Occipital lobe (tissue), 1 donor: ENCODE measurements at regions not wholly inside any gene's neighbourhood (a gene's known extent, or its start where the extent isn't known, plus 50 kb on each side); places are given as distances from the start of the nearest gene placed in this dataset.

Experiments used
- DNase-seq: peaks from one replicate; lab custom pipeline; 2025; lab: John Stamatoyannopoulos, UW

- no peak for DNase-seq
These were observed 643.8 kb upstream of the GALNTL6 start for GRCh38 chr4:171169396-171169795.

GRCh38 chr4:171162478-171162877 is 650.7 kb upstream of the GALNTL6 start:
- no peak for DNase-seq

- DNase-seq = no peak
These were observed 655.6 kb upstream of the GALNTL6 start for GRCh38 chr4:171157462-171158082.

DNA sequence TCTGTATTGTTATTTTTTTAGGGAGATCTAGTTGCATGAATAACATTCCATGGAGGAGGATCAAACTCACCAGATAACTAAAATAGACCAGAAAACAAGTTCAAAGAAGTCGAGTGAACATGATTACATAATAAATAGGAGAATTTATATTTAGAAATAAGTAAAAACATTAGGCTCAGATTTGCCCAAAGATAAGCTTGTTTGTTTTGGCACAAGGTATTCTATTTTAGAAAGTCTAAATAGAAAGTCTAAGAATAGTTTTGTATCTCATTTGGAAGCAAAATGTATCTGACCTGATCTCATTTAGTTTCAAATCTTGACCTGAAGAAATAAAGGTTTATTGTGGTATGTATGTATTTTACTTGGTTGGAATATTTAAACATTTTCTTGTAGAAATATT is 670.6 kb upstream of the GALNTL6 start:
- no peak for DNase-seq

- no peak for DNase-seq
These were observed 671.2 kb upstream of the GALNTL6 start for GRCh38 chr4:171142045-171142444.

DNA sequence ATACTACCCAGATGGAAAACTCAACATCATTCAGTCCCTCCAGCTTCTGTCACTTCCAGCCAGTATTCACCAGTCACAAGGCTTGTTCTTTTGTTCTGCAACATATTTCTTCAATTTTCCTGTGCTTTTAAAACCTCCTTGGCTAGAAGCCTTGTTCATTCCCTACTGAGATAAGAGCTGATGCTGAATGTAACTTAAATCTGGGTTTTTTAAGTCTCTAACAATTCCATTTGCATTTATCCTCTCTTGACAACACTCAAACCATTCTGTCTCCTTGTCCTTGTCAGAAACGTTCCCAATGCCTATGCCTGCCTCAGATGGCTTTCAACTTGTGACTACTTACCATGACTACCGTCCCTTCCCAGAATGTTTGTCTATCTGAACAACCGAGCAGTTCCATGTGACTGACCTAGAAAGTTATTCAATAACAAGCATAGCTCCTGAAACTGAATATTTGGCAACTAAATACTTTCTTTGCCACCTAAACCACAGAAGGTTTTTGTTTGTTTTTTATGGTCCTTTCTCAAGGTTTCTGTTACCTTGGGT is 682.9 kb upstream of the GALNTL6 start:
- no peak for DNase-seq

GRCh38 chr4:171118091-171118490 is 695.1 kb upstream of the GALNTL6 start:
- no peak for DNase-seq

GRCh38 chr4:171117457-171117856 is 695.7 kb upstream of the GALNTL6 start:
- DNase-seq = no peak

- no peak for DNase-seq
These were observed 711.4 kb upstream of the GALNTL6 start for GRCh38 chr4:171101845-171102244.

- DNase-seq = no peak
These were observed 726.1 kb upstream of the GALNTL6 start for GRCh38 chr4:171087089-171087488.

DNA sequence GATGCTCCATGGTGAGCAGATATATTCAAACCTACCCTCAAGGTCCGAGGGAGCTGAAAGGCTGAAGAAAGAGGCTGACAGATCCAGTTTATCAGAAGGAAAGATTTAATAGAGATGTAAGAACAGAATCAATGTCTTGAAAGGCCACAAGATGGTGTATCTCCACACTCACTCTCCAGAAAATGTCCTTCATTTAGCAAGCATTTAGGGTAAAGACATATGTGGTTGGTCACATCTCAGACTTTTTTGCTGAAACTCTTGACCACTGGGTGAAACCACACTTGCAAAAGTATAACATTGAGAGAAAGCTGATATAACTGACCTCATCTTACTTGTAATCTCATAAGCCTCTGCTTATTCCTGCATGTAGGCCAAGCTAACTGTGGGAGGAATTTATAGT is 745.8 kb upstream of the GALNTL6 start:
- no peak for DNase-seq

GRCh38 chr4:171049380-171049779 is 763.8 kb upstream of the GALNTL6 start:
- DNase-seq = no peak

- no peak for DNase-seq
These were observed 770.1 kb upstream of the GALNTL6 start for GRCh38 chr4:171042989-171043524.

- DNase-seq = no peak
These were observed 777.3 kb upstream of the GALNTL6 start for GRCh38 chr4:171035909-171036308.

DNA sequence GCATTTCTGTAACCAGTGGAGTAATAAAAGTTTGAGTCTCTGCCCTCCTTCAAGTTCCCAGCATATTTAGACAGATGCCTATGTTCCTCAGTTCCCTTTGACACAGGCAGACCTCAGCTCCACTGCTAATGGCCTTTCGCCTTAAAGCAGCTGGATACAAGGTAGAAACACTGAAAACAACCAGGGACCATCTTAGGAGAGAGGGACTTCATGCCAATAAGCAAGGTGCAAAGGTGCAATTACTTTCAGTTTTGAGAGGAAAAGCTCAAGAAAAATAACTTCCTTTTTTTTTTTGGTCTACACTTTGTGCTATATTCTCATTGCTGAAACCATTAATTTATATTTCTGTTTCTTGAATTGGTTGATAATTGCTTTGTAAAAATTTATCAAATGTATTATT is 781.9 kb upstream of the GALNTL6 start:
- no peak for DNase-seq

- no peak for DNase-seq
These were observed 787.4 kb upstream of the GALNTL6 start for GRCh38 chr4:171025776-171026175.

- no peak for DNase-seq
These were observed 787.9 kb upstream of the GALNTL6 start for GRCh38 chr4:171025343-171025742.

DNA sequence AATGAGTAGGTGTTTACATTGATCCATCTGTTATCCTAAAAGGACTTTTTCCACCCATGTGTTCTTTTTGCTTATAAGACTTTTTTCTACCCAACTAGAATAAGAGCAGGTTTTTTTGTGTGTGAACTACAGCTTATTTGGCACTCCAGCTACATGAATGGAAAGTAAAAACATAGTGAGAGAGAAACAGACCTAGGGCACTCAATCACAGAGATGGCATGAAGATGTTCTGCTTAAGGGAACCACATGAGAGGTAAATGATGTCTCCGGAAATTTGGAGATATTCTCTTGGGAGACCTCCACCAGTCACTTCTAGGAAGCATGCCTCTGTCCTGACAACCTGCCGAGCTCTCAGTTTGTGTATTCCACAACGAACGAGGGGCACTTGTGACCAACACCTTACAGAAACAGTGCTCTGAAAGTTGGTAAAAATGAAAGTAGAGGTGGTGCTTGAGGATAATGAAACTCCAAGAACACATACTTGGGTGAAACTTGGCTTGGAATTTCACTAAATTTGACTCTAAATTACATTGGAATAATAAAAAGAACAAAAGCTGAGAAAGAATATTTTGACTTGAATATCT is 788.4 kb upstream of the GALNTL6 start:
- DNase-seq = no peak

- DNase-seq = no peak
These were observed 790.4 kb upstream of the GALNTL6 start for GRCh38 chr4:171022824-171023230.

DNA sequence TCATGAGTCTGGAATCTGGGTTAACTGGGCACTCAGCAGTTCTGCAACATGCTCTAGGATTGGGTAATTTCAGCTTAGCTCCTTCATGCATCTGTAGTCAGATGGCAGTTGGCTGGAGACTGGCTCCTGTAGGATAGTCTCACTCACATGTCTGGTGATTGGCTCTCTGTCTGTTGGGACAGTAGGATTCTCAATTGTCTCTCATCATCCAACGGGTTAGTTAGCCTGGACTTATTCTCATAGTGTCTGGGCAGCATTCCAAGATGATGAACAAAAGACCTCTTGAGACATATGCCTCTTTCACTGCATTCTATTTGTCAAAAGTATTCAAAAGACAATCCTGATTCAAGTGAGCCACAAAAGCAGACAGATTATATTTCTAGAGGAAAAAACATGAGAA is 795.6 kb upstream of the GALNTL6 start:
- no peak for DNase-seq

DNA sequence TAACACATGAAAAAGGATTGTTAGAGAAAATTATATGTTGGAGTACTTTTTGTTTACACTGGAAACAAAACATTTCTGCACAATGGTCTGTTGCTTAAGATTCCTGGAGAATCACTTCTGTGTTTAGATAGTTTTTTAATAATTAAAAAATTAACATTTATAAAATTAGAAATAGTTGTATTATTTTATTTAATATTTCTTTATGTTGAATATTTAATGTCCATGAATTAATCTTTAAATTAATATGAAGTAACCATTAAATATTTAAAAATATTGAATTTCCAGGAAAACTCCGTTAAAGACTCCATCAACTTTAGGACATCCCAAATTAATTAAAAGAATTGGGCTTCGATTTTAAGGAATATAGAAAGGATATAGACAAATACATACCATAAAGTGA is 797.1 kb upstream of the GALNTL6 start:
- DNase-seq = no peak

DNA sequence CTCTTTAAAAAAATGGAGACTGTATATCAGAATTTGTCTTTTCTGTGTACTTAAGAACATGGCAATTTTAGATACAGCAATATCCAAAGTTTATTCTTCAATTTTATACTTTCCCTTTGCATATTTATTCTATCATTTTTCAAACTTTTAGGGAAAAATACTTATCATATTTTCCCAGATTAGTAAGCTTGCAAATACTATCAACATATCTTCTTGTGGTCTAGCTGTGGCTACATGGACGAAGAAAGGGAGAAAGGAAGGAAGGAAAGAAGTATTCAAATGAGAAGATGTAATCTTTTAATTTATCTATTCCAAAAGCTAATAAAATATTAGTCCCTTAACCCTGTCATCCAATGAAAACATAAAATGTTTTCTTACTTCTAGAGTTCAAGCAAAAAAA is 797.8 kb upstream of the GALNTL6 start:
- DNase-seq = no peak
